PFSK-1 (cell line): ENCODE measurements at regions not wholly inside any gene's neighbourhood (a gene's known extent, or its start where the extent isn't known, plus 50 kb on each side); places are given as distances from the start of the nearest gene placed in this dataset.

ENCODE experiments used
- FOXP2 ChIP-seq: optimal IDR thresholded peaks from 2 replicates; pipeline ENCODE3; 2011; ENCODE audit warnings: borderline replicate concordance, control low read depth, inconsistent platforms; ENCODE audit not compliant: insufficient read depth; ENCODE audit errors: extremely low read length, extremely low read depth
- POLR2AphosphoS5 ChIP-seq: IDR thresholded peaks from 2 replicates; pipeline ENCODE4 v1.6.1; 2012; ENCODE audit warnings: low read depth, mild to moderate bottlenecking, control low read depth, low read length, moderate library complexity
- REST ChIP-seq, 2 experiments: IDR thresholded peaks; 2 replicates each; pipeline versions ENCODE4 v1.6.1 to v1.8.0; 2011 to 2012; ENCODE audit warnings: low read depth in 2 of 2, low read length in 2 of 2, control low read depth in 1 of 2, inconsistent platforms in 1 of 2, mild to moderate bottlenecking in 1 of 2, moderate library complexity in 1 of 2; ENCODE audit not compliant: insufficient read depth in 1 of 2
- SIN3A ChIP-seq: IDR thresholded peaks from 2 replicates; pipeline ENCODE4 v1.6.1; 2012; ENCODE audit warnings: mild to moderate bottlenecking, low read length, moderate library complexity, borderline replicate concordance; ENCODE audit not compliant: insufficient read depth
- TAF1 ChIP-seq: IDR thresholded peaks from 2 replicates; pipeline ENCODE4 v1.6.1; 2012; ENCODE audit warnings: low read length, control low read depth, borderline replicate concordance; ENCODE audit not compliant: insufficient read depth

- TF ChIP-seq POLR2AphosphoS5 (no peak), TAF1 (no peak), REST (IDR thresholded peaks at IDR 0.05; ENCODE audit: insufficient read depth in 1 of 2, low read depth in 2 of 2, low read length in 2 of 2) (no peak), FOXP2 (no peak), SIN3A (no peak)
Measured at GRCh38 chr9:31601666-31602065, 782.8 kb upstream of the ACO1 start.

GRCh38 chr9:31604531-31604930 is 779.9 kb upstream of the ACO1 start:
- no peak for TF ChIP-seq TAF1

GRCh38 chr9:31605164-31605563 is 779.3 kb upstream of the ACO1 start:
- TF ChIP-seq FOXP2 (no peak), SIN3A (no peak), TAF1 (no peak), POLR2AphosphoS5 (no peak), REST (IDR thresholded peaks at IDR 0.05; ENCODE audit: insufficient read depth in 1 of 2, low read depth in 2 of 2, low read length in 2 of 2) (no peak)

GRCh38 chr9:31606678-31607077 is 777.8 kb upstream of the ACO1 start:
- TF ChIP-seq POLR2AphosphoS5 (no peak), FOXP2 (no peak), TAF1 (no peak), SIN3A (no peak), REST (IDR thresholded peaks at IDR 0.05; ENCODE audit: insufficient read depth in 1 of 2, low read depth in 2 of 2, low read length in 2 of 2) (no peak)

GRCh38 chr9:31608416-31608815 is 776.0 kb upstream of the ACO1 start:
- no peak for TF ChIP-seq SIN3A
- TF ChIP-seq POLR2AphosphoS5, result no peak
- no peak for TF ChIP-seq TAF1

- TF ChIP-seq POLR2AphosphoS5 (no peak), SIN3A (no peak), FOXP2 (no peak), TAF1 (no peak), REST (IDR thresholded peaks at IDR 0.05; ENCODE audit: insufficient read depth in 1 of 2, low read depth in 2 of 2, low read length in 2 of 2) (no peak)
Measured at GRCh38 chr9:31608881-31609280, 775.6 kb upstream of the ACO1 start.
